GM18873 (cell line): ENCODE measurements at regions not wholly inside any gene's neighbourhood (a gene's known extent, or its start where the extent isn't known, plus 50 kb on each side); places are given as distances from the start of the nearest gene placed in this dataset.

Experiments used
- ATAC-seq: cut with Tn5 transposase; IDR thresholded peaks from one replicate; pipeline ENCODE4 v1.9.1; 2021; ENCODE audit warnings: mild to moderate bottlenecking, moderate library complexity, moderate number of reproducible peaks; ENCODE audit not compliant: unreplicated experiment, low FRiP score

GRCh38 chr3:176739159-176739558 lies 458.1 kb downstream of the TBL1XR1 start:
- ATAC-seq = no peak

DNA sequence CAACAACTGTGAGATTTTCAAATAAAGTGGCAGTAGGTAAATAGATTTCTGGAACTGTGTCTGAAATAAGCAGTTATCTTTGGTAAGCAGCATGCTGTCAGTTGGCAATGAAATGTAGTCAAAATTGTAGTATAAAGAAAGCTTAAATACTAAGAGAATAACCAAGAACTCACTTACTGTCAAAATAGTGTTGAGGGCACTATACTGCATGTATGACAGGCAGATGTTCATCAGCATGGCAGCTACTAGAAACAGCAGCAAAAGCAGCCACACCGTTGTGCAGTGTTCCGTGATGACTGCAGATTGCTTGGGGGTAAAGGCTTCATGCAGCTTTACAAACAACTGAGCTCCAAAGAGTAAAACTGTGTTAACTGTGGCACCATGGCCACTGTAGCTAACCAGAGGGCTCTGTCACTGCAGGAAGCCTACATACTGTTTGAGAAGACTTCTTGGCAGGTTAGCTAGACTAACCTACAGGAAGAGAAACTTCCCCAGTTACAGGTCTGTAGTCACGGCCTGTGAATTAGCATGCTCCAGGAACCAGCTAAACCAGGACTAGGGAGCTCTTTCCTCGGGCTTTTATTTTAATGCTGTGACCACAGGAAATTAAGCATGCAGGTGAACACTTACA lies 459.7 kb downstream of the TBL1XR1 start:
- ATAC-seq = no peak

DNA sequence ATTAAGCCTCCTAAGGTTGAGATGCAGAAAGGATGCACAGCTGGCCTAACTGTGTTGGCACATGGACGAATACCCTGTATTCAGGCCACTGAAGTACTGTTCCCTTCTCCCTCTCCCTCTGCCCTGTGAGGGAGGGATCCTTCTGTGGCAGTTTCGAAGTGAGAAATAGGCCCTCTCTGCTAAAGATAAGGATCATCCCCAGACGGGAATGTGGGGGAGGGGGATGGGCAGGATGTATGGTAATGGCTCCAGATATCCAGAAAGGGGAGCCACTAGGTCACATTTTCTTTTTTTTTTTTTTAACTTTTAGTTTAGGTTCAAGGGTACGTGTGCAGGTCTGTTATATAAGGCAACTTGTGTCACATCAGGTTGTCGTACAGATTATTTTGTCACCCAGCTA lies 463.1 kb downstream of the TBL1XR1 start:
- ATAC-seq = no peak

DNA sequence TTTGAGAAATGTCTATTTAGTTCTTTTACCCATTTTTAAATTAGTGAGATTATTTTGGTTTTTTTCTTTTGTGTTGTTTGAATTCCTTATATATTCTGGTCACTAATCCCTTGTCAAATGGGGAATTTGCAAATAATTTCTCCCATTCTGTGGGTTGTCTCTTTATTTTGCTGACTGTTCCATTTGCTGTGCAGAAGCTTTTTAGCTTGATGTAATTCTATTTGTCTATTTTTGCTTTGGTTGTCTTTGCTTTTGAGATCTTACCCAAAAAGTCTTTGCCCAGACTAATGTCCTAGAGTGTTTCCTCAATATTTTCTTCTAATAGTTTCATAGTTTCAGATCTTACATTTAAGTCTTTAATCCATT lies 472.9 kb downstream of the TBL1XR1 start:
- no peak for ATAC-seq

DNA sequence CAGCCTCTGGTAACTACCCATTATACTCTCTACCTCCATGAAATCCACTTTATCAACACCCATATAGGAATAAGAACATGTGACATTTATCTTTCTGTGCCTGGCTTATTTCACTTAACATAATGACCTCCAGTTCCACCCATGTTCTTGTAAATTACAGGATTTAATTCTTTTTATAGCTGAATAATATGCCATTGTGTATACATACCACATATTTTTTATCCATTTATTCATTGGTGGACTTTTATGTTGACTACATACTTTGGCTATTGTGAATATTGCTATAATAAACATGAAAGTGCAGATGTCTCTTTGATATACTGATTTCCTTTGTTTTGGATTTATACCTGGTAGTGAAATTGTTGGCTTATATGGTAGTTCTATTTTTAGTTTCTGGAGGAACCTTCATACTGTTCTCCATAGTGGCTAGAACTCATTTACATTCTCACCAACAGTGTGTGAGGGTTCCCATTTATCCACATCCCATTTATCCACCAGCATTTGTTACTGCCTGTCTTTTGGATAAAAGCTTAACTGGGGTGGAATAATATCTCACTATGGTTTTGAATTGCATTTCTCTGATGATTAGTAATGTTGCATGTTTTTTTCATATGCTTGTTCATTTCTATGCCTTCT lies 473.4 kb downstream of the TBL1XR1 start:
- ATAC-seq = no peak

GRCh38 chr3:176714034-176714433 lies 483.2 kb downstream of the TBL1XR1 start:
- ATAC-seq = no peak

GRCh38 chr3:176712191-176712590 lies 485.1 kb downstream of the TBL1XR1 start:
- ATAC-seq = no peak

DNA sequence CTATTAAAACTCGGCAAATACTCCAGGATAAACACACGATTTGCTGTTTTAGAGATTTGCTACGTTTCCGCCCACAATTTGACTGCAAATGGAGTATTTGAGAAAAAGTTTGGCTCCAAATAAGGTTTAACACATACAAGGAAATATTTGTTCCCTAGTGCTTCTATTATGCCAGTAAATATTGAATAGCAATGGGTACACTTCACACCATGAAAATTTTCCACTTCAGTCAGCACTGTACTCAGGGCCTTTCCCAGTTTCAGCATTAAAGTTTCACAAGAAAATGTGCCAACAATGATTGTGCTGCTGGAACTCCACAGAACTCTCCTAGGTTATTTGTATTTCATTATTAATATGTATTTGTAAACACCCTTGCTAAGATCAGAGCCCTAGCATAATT lies 498.0 kb downstream of the TBL1XR1 start:
- no peak for ATAC-seq

DNA sequence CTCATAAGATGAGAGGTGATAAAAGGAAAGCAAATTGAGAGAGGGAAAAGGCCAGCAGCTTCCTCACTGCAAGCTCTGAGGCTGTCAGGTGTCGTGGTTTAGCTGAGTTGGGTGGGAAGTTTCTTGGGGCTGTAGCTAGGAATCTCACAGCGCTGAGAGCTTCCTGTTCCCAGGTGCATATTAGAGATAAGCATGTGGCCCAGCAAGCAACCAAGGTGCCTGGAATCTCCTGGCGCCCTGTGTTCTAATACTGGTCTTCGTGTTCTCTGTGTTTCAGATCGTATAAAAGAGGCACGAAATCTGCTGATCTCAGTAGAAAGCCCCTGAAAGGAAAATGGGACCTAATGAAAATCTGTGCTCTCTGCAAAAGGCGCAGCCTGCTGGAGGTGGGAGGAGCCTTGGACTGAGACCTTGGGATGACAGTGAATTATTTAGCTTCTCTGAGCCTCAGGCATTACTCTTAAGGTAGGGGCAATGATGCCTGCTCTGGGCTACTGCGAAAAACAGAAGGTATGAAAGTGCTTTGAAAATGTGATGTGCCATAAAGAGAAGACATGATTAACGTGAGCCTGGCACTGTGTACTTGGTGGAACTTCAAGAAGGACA lies 499.9 kb downstream of the TBL1XR1 start:
- no peak for ATAC-seq

- no peak for ATAC-seq
Measured at GRCh38 chr3:176696816-176697215, 500.5 kb downstream of the TBL1XR1 start.

DNA sequence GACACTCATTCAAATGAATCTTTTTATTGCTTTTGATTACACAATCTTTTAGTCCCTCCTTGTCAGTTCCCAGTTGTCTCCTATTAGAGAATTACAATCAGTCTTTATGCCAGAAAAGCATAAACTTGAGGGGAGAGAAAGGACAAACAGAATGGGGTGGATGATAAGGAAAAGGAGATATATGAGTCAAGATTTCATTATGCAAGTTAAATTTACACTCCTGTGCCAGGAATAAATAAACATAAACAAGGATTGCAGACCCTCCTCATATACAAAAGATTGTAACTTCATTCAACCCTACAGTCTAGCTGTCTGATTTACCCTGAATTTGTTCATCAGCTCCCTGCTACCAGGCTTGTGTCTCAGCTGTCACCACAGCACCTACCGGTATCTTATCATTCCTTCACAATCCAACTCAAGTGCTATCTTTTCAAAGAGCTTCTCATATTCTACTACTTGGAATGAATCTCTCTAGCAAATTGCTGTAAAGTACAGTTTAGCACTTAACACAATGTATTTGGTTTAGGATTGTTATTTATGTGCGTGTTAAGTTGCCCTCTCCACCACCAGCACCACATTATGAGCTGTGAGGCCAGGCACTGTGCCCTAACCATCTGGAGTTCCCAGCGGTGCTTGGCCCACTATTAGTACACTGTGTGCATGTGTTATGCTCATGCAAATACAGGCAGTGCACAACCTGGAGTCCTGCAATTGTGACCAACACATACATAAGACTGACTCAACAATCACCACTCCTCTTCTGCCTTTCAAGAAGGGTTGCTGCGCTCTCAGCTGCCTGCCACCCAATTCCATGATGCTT lies 504.1 kb downstream of the TBL1XR1 start:
- no peak for ATAC-seq

DNA sequence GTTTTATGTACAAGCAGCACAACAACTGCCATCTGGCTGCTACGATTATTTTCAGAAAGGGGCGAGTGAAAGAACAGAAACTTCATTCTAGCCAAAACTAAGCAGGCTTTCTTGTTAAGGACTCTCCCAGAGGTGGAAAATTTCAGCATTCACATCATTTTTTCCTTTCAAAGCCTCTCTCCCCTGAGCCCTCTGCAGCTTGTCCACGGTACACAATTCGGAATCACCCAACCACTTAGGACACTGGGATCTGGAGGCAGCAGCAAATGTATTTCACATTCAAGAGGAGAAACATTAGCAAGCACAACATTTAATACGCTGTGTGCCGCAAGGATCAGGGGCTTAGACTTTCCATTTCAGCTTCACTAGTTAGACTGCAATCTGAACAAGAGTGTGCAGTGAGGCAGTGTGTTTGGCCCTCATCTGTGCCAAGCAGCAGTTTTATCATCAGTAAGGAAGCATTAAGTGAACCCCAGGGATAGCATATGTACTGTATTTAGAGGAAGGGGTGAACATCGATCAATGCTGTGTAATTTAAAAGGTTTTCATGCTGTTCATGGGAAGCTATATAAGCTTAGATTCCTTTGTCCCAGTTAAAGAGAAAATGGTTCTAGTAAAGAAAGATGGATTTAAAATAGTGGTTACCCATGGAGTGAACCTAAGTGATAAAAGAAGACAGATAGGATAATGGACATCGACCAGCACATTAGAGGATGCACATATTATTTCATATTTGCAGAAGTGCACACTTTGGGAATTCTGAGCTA lies 504.9 kb downstream of the TBL1XR1 start:
- no peak for ATAC-seq

DNA sequence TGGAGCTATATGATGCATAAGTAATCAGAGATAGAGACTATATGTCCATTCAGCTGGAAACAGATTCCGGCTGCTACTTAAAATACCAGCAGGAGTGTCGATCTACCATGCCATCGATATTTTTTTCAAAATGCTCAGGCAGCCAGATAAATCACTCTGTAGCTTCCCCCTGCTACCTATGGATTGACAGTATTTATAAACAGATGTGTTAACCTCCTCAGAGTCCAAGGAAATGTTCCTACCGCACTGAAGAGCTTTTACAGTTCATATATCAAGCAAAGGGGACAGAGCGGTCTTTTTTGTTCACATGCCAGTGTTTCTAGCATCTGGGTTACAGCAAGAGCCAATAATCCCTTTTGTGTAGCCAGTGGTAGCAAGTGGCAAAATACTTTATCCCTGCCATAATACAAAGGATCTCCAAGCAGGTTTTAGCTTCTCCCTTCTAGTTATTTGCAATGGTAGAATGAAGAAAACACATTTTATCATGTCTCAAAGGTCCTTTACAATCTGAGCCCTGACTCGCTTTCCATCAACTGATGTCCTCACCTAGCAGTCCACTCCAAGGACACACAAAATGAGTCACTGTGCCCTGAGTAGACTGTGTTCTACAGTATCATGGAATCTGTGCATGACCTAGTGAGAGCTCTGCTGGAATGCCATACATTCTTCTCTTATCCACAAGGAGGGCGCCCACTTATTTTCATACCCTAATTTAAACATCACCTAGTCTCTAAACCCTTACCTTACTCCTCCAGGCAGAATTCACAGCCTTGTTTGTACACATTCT lies 507.0 kb downstream of the TBL1XR1 start:
- no peak for ATAC-seq

- ATAC-seq = no peak
Measured at GRCh38 chr3:176687754-176688153, 509.5 kb downstream of the TBL1XR1 start.

DNA sequence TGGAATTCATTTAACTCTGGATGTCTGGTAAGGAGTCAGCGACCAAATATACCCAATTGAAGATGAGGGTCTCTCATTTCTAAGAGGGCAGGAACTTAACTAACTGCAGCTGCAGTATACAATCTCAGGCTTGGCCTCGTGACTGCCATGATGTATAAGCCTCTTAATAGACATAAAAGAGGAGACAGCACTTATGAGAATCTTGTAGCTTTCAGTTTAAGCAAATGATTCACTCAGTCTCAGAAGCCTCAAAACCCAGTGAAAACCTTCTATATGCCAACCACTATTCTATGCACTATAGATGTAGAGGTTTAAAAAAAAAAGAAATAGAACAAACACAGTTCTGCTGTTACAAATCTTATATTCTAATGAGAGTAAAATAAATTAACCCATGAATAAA lies 513.9 kb downstream of the TBL1XR1 start:
- no peak for ATAC-seq

DNA sequence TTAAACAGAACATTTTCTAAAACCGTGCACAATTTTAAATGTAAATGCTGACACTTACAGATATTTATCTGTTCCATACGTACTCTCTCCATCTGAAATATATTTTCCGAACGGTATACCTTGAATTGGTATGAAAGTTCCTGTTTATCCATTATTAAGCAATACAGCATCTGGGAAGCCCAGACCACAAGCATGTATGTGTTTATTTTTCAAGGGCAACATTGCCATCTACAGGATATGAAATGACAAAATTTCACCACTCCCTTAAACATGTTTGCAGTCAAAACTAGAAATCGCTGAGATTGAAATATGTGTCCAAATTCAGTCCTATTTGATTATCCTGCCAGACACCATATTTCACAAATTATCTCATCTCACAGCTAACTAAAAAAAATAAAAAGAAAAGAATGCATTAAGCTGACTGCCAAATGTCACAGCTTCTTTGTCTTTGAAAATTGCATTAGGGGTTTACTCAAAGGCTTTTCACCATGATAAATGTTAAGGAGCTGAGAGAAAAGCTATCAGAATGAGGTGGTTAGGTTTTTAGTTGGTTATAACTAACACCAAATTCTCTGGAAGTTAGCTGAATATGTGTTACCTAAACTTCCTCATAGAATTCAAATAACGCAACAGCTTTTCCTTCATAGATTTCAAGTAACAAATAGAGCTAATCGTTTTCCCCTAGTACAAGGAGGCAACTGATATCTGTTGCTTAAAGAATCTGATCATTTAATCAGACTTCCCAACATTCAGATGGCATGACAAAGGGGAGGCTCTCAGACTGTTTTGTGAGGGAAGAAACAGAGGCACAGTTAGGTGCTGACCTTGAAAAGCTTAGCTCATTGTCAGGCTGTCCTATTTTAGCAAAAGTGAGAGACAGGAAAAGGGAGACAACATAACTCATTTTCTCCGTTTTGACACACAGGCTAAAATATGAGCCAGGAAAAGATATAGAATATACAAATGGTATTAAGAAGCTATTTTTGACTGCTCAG lies 533.1 kb downstream of the TBL1XR1 start:
- ATAC-seq = no peak

- no peak for ATAC-seq
Measured at GRCh38 chr3:176663387-176663786, 533.9 kb downstream of the TBL1XR1 start.

GRCh38 chr3:176661432-176661964 lies 535.8 kb downstream of the TBL1XR1 start:
- no peak for ATAC-seq
